Thoracic aorta (tissue), 2 donors: ENCODE measurements at regions not wholly inside any gene's neighbourhood (a gene's known extent, or its start where the extent isn't known, plus 50 kb on each side); places are given as distances from the start of the nearest gene placed in this dataset.
"Not testable (repeated sequence)": the region's sequence is repeated elsewhere in the genome, so short reads cannot be mapped to it uniquely, and the experiment has no call there.

Experiments
- ATAC-seq: fragments of 150-250 bp; one replicate; pipeline ENCODE4 v1.8.0; 2017; ENCODE audit warnings: low read depth; ENCODE audit not compliant: insufficient number of reproducible peaks, low FRiP score
- DNase-seq: peaks from one replicate; pipeline ENCODE4 v3.0.0-alpha.2; 2020; ENCODE audit warnings: low spot score
- H3K27ac ChIP-seq, 2 donors: fragments of 200-600 bp; sonication (generic); 1 replicate in 1 of 2; 2 replicates in 1 of 2; pipeline ENCODE4 v1.5.1; 2016; ENCODE audit warnings: mild to moderate bottlenecking in 2 of 2, moderate library complexity in 2 of 2
- H3K27me3 ChIP-seq: fragments of 200-600 bp; sonication (generic); replicated peaks from 2 replicates; pipeline ENCODE4 v1.6.0; 2016; ENCODE audit warnings: mild to moderate bottlenecking; ENCODE audit not compliant: insufficient read depth
- H3K36me3 ChIP-seq: fragments of 200-600 bp; sonication (generic); one replicate; pipeline ENCODE4 v1.5.1; 2016
- H3K4me1 ChIP-seq, 2 donors: fragments of 200-600 bp; sonication (generic); 1 replicate in 1 of 2; 2 replicates in 1 of 2; pipeline versions ENCODE4 v1.5.1 to v1.6.0; 2016; ENCODE audit warnings: low read depth in 2 of 2, mild to moderate bottlenecking in 1 of 2; ENCODE audit not compliant: control insufficient read depth in 1 of 2
- H3K4me3 ChIP-seq: fragments of 200-600 bp; sonication (generic); 2 replicates; pipeline ENCODE4 v1.5.1; 2016; ENCODE audit warnings: mild to moderate bottlenecking
- H3K9me3 ChIP-seq: fragments of 200-600 bp; sonication (generic); 2 replicates; pipeline ENCODE4 v1.5.1; 2016
- TF ChIP-seq, protein P1 (sequence below): fragments of 200-600 bp; sonication (generic); IDR thresholded peaks from one replicate; pipeline ENCODE4 v1.5.1; 2019; ENCODE audit warnings: antibody characterized with exemption

DNA sequence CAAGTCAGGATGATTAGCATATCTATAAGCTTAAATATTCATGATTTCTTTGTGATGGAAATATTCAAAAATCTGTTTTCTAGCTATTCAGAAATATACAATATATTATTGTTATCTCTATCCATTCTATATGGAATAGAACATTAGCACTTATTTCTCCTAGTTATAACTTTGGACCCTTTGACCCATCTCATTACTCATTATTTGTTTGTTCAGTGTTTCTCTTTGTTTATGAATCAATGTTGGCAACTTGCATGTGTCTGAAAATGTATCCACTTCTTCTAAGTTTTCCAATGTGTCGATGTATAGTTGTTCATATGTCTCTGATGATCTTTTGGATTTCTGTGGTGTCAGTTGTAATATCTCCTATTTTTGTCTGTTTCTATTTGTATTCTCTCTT, 1059.3 kb downstream of the CDH9 start:
- Histone ChIP-seq H3K9me3 (no peaks in the 10 kb centered on the region), H3K36me3 (no peaks in the 10 kb centered on the region), H3K4me3 (no peak overlapping the region), H3K27ac (no peak overlapping the region), H3K27me3 (no peaks in the 10 kb centered on the region), H3K4me1 (no peaks in the 10 kb centered on the region)
- TF ChIP-seq, protein P1, sequence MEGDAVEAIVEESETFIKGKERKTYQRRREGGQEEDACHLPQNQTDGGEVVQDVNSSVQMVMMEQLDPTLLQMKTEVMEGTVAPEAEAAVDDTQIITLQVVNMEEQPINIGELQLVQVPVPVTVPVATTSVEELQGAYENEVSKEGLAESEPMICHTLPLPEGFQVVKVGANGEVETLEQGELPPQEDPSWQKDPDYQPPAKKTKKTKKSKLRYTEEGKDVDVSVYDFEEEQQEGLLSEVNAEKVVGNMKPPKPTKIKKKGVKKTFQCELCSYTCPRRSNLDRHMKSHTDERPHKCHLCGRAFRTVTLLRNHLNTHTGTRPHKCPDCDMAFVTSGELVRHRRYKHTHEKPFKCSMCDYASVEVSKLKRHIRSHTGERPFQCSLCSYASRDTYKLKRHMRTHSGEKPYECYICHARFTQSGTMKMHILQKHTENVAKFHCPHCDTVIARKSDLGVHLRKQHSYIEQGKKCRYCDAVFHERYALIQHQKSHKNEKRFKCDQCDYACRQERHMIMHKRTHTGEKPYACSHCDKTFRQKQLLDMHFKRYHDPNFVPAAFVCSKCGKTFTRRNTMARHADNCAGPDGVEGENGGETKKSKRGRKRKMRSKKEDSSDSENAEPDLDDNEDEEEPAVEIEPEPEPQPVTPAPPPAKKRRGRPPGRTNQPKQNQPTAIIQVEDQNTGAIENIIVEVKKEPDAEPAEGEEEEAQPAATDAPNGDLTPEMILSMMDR, result no peak
- no peak for ATAC-seq
- DNase-seq, result no peak

DNA sequence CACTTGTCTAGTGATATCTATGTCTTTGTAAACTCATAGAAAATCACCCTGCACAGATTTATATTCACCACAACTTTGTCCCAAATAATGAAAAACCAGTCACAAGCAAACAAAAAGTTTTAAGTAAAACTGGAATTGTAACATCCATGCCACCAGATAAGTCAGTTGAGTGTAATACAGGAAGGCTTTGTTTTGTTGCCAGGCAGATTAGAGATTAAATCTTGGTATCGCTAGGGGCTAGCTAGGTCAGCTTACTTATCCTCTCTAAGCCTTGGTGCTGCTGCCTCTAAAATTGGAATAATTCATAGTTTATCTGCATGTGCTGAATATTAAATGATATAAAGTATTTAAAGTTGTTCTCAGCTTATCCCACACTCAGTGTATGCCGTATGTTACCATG, 1062.5 kb downstream of the CDH9 start:
- no peak for DNase-seq
- Histone ChIP-seq H3K36me3 (no peaks in the 10 kb centered on the region), H3K9me3 (no peaks in the 10 kb centered on the region), H3K27me3 (no peaks in the 10 kb centered on the region), H3K4me1 (no peaks in the 10 kb centered on the region), H3K27ac (no peak overlapping the region), H3K4me3 (no peak overlapping the region)
- no peak for ATAC-seq
- TF ChIP-seq, protein P1, result no peak

DNA sequence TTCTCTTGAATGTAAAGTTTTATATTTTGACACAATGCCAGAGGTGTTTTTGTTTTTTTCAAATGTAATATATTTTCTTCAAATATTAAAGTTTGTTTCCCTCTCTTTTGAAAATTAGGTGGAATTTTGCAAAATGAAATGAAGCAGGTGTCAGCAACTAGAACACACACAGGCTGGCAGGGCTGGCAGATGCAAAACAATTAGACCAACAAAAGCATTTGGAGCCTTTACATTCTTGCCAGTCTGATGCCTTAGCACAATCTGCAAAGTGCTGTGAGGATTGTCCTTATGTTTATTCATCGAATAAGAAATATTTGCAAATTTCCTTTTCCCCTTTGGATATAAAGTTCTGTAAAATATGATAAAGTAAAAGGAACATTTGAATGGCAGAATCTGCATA, 1063.9 kb downstream of the CDH9 start:
- DNase-seq (no peak), ATAC-seq (no peak)
- no peaks in the 10 kb centered on the region for H3K9me3 ChIP-seq
- H3K4me3 ChIP-seq, result no peak overlapping the region
- H3K27me3 ChIP-seq, result no peaks in the 10 kb centered on the region
- H3K36me3 ChIP-seq, result no peaks in the 10 kb centered on the region
- no peaks in the 10 kb centered on the region for H3K4me1 ChIP-seq
- TF ChIP-seq, protein P1, result no peak
- no peak overlapping the region for H3K27ac ChIP-seq

DNA sequence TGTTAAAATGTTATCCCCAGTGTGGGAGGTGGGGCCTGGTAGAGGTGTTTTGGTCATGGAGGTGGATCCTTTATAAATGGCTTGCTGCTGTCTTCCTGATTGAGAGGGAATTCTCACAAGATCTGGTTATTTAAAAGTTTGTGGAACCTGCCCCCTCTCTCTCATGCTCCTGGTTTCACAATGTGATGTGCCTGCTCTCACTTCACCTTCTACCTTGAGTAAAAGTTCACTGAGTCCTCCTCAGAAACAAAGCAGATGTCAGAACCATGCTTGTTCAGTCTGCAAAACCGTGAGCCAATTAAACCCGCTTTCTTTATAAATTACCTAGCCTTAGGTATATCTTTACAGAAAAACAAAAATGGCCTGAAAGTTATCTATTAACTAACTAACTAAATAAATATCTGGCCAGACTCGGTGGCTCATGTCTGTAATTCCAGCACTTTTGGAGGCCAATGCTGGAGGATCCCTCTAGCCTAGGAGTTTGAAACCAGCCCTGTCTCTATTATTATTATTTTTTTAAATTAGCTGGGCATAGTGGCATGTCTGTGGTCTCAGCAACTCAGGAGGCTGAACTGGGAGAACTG, 1067.4 kb downstream of the CDH9 start:
- DNase-seq (no peak), ATAC-seq (no peak)
- Histone ChIP-seq H3K36me3 (no peaks in the 10 kb centered on the region), H3K27me3 (no peaks in the 10 kb centered on the region), H3K4me3 (no peak overlapping the region), H3K9me3 (no peaks in the 10 kb centered on the region), H3K27ac (no peak overlapping the region), H3K4me1 (no peaks in the 10 kb centered on the region)
- TF ChIP-seq, protein P1, result no peak

DNA sequence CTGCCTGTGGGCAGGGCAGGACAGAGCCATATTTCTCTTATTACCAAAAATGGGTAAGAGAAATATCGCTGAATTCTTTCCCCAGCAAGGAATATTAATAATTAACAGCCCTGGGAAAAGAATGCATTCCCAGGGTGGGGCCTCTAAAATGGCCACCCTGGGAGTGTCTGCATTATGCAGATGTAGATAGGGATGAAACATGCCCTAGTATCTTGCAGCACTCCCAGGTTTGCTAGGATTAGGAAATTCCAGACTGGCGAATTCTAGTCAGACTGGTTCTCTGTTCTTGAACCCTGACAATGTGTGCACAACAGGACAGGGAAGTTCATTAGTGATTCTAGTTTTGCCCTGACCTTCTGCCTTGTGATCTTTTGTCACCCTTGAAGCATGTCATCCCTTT, 1069.3 kb downstream of the CDH9 start:
- not testable (repeated sequence) for H3K4me1 ChIP-seq, DNase-seq, ATAC-seq, H3K36me3 ChIP-seq, H3K9me3 ChIP-seq, H3K27me3 ChIP-seq, H3K27ac ChIP-seq, H3K4me3 ChIP-seq

DNA sequence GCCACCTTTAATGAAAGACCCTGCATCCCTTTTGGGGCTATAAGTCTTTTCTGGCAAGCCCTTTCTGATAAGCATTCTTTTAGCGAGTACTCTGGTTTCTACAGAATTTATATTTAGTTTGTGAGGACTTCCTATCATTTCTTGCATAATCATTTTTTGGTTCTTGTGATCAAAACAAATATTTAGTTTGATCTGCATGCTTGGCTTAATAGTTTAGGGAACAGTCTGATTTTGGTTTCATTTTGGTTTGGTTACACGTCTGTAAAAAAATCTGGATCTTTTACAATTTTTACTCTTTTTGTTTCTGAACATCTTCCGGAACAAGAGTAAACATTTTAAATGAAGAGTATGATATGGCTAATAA, 1074.4 kb downstream of the CDH9 start:
- ATAC-seq (no peak), DNase-seq (no peak)
- TF ChIP-seq, protein P1, result no peak
- Histone ChIP-seq H3K4me3 (no peak overlapping the region), H3K27ac (no peak overlapping the region), H3K9me3 (no peaks in the 10 kb centered on the region), H3K4me1 (no peaks in the 10 kb centered on the region), H3K27me3 (no peaks in the 10 kb centered on the region), H3K36me3 (no peaks in the 10 kb centered on the region)
